CD14-positive monocyte (primary cell): ENCODE measurements at regions not wholly inside any gene's neighbourhood (a gene's known extent, or its start where the extent isn't known, plus 50 kb on each side); places are given as distances from the start of the nearest gene placed in this dataset.

Experiments
- DNase-seq, 3 donors: peaks; one replicate each; pipeline ENCODE4 v3.0.0-alpha.2; 2011 to 2022
- H2AFZ ChIP-seq: 2 replicates; pipeline ENCODE4 v1.6.0; 2012; ENCODE audit warnings: mild to moderate bottlenecking, low read depth, low read length, inconsistent platforms; ENCODE audit not compliant: insufficient read depth, poor library complexity, severe bottlenecking
- H3K27ac ChIP-seq, 2 donors: 1 replicate in 1 of 2; 2 replicates in 1 of 2; pipeline ENCODE4 v1.5.1; 2012 to 2013; ENCODE audit warnings: low read length in 2 of 2, control low read depth in 1 of 2, inconsistent platforms in 1 of 2, low read depth in 1 of 2, mild to moderate bottlenecking in 1 of 2
- H3K27me3 ChIP-seq, 2 donors: one replicate each; pipeline versions ENCODE4 v1.6.0 to v1.6.1; 2011 to 2013; ENCODE audit warnings: low read length in 2 of 2; ENCODE audit not compliant: control insufficient read depth in 2 of 2, insufficient read depth in 2 of 2
- H3K36me3 ChIP-seq, 2 donors: replicated peaks in 1 of 2; 1 replicate in 1 of 2; 2 replicates in 1 of 2; pipeline versions ENCODE4 v1.5.1 to v1.6.1; 2012 to 2013; ENCODE audit warnings: low read length in 2 of 2, control low read depth in 1 of 2, inconsistent platforms in 1 of 2, mild to moderate bottlenecking in 1 of 2; ENCODE audit not compliant: insufficient read depth in 2 of 2, control insufficient read depth in 1 of 2
- H3K4me1 ChIP-seq, 2 donors: 1 replicate in 1 of 2; 2 replicates in 1 of 2; pipeline versions ENCODE4 v1.5.1 to v1.6.1; 2012 to 2013; ENCODE audit warnings: low read length in 2 of 2, control low read depth in 1 of 2, inconsistent platforms in 1 of 2, mild to moderate bottlenecking in 1 of 2, moderate library complexity in 1 of 2; ENCODE audit not compliant: insufficient read depth in 2 of 2, control insufficient read depth in 1 of 2
- H3K4me2 ChIP-seq: replicated peaks from 2 replicates; pipeline ENCODE3; 2012; ENCODE audit warnings: low read length, moderate library complexity, mild to moderate bottlenecking; ENCODE audit not compliant: poor library complexity, severe bottlenecking; ENCODE audit errors: extremely low read depth
- H3K4me3 ChIP-seq, 3 experiments: fragments of 200-600 bp in 1 of 3; sonication (generic) in 1 of 3; replicated peaks in 1 of 3; 1 replicate in 2 of 3; 2 replicates in 1 of 3; pipeline ENCODE4 v1.5.1; 2011 to 2013; ENCODE audit warnings: low read length in 3 of 3, mild to moderate bottlenecking in 3 of 3, control low read depth in 2 of 3, low read depth in 2 of 3, inconsistent platforms in 1 of 3, moderate library complexity in 1 of 3
- H3K79me2 ChIP-seq: 2 replicates; pipeline ENCODE4 v1.6.0; 2012; ENCODE audit warnings: mild to moderate bottlenecking, control low read depth, inconsistent platforms, low read length, moderate library complexity; ENCODE audit not compliant: insufficient read depth
- H3K9ac ChIP-seq: 2 replicates; pipeline ENCODE4 v1.6.0; 2017; ENCODE audit warnings: low read length, mild to moderate bottlenecking; ENCODE audit not compliant: insufficient read depth, poor library complexity, severe bottlenecking
- H3K9me3 ChIP-seq, 2 donors: replicated peaks in 1 of 2; 1 replicate in 1 of 2; 2 replicates in 1 of 2; pipeline versions ENCODE4 v1.5.1 to v1.6.1; 2012 to 2013; ENCODE audit warnings: low read length in 2 of 2, control low read depth in 1 of 2; ENCODE audit not compliant: control insufficient read depth in 1 of 2, insufficient read depth in 1 of 2
- H4K20me1 ChIP-seq: 2 replicates; pipeline ENCODE4 v1.6.0; 2012; ENCODE audit warnings: mild to moderate bottlenecking, low read length, control low read depth, moderate library complexity; ENCODE audit not compliant: insufficient read depth
- H3K27ac Mint-ChIP-seq, 7 donors: one replicate each; pipeline ENCODE4 v1.8.0; 2020; ENCODE audit warnings: mild to moderate bottlenecking in 7 of 7, mixed read lengths in 7 of 7, moderate library complexity in 6 of 7, inconsistent platforms in 2 of 7
- H3K27me3 Mint-ChIP-seq, 3 donors: one replicate each; pipeline ENCODE4 v1.8.0; 2021 to 2022; ENCODE audit warnings: low read depth in 3 of 3, mild to moderate bottlenecking in 3 of 3, mixed read lengths in 3 of 3, moderate library complexity in 3 of 3, inconsistent platforms in 1 of 3
- H3K36me3 Mint-ChIP-seq, 2 donors: one replicate each; pipeline ENCODE4 v1.8.0; 2020; ENCODE audit warnings: mixed read lengths in 2 of 2, inconsistent platforms in 1 of 2, mild to moderate bottlenecking in 1 of 2
- H3K4me1 Mint-ChIP-seq: one replicate; pipeline ENCODE4 v1.8.0; 2020; ENCODE audit warnings: mild to moderate bottlenecking, mixed read lengths
- H3K4me3 Mint-ChIP-seq, 2 donors: one replicate each; pipeline ENCODE4 v1.8.0; 2020; ENCODE audit warnings: mild to moderate bottlenecking in 2 of 2, mixed read lengths in 2 of 2, moderate library complexity in 1 of 2
- H3K9me3 Mint-ChIP-seq, 7 donors: one replicate each; pipeline ENCODE4 v1.8.0; 2020 to 2022; ENCODE audit warnings: mixed read lengths in 7 of 7, mild to moderate bottlenecking in 6 of 7, moderate library complexity in 6 of 7, inconsistent platforms in 2 of 7
- CTCF ChIP-seq: fragments of 200-600 bp; IDR thresholded peaks from one replicate; pipeline ENCODE4 v1.8.0; 2022; ENCODE audit warnings: antibody characterized with exemption, mild to moderate bottlenecking
- WGBS: methylation state at CpG from one replicate; pipeline ENCODE4 v1.1.5; 2013; ENCODE audit warnings: missing lambda C conversion rate; ENCODE audit not compliant: insufficient coverage; 5-methylcytosine and 5-hydroxymethylcytosine counted together
- intact Hi-C, 2 donors: fragments of 100-400 bp; cut with micrococcal nuclease; formaldehyde crosslinking; loops; one replicate each; pipeline versions ENCODE4 v1.15.0 to v1.15.1; 2023

- H4K20me1 ChIP-seq: no peaks in the 10 kb centered on the region
- no peaks in the 10 kb centered on the region for H3K9me3 ChIP-seq
- H3K4me3 ChIP-seq: no peak overlapping the region
- H3K4me1 ChIP-seq: no peaks in the 10 kb centered on the region
- intact Hi-C loops: no loop called here
- Mint-ChIP-seq H3K36me3 (no peaks in the 10 kb centered on the region), H3K27ac (no peak overlapping the region), H3K4me1 (no peaks in the 10 kb centered on the region), H3K27me3 (peaks cover 6 to 15% (median 10%) of the 10 kb centered on the region in 3 donors), H3K4me3 (no peak overlapping the region), H3K9me3 (peaks cover 0 to 4% (median 3%) of the 10 kb centered on the region in 7 donors)
- no peak overlapping the region for H3K4me2 ChIP-seq
- H3K36me3 ChIP-seq: no peaks in the 10 kb centered on the region
- no peak for DNase-seq
- H3K27ac ChIP-seq: no peak overlapping the region
- no peak for TF ChIP-seq CTCF
- peaks cover 0 to 3% of the 10 kb centered on the region in 2 donors for H3K27me3 ChIP-seq
- WGBS: 85% methylated on average over 3 of the region's 3 CpGs
- H3K79me2 ChIP-seq: no peaks in the 10 kb centered on the region
- H2AFZ ChIP-seq: no peak overlapping the region
- H3K9ac ChIP-seq: no peak overlapping the region
These were observed 203.9 kb downstream of the MINAR1 start for GRCh38 chr15:79635897-79636561.

- intact Hi-C loops: no loop called here
These were observed 208.1 kb downstream of the MINAR1 start for GRCh38 chr15:79640206-79640605.

More at GRCh38 chr15:79640206-79640605, 208.1 kb downstream of the MINAR1 start:
- H3K27ac Mint-ChIP-seq: no peak overlapping the region
- Histone ChIP-seq H3K27ac (no peak overlapping the region), H3K27me3 (no peaks in the 10 kb centered on the region), H4K20me1 (no peaks in the 10 kb centered on the region), H3K4me2 (no peak overlapping the region), H2AFZ (no peak overlapping the region), H3K4me3 (no peak overlapping the region), H3K9me3 (no peaks in the 10 kb centered on the region), H3K4me1 (no peaks in the 10 kb centered on the region), H3K36me3 (no peaks in the 10 kb centered on the region), H3K9ac (no peak overlapping the region), H3K79me2 (no peaks in the 10 kb centered on the region)
- no peaks in the 10 kb centered on the region for H3K4me1 Mint-ChIP-seq
- no peak for TF ChIP-seq CTCF
- H3K27me3 Mint-ChIP-seq: peaks cover 7 to 10% (median 10%) of the 10 kb centered on the region in 3 donors
- no peaks in the 10 kb centered on the region for H3K36me3 Mint-ChIP-seq
- peaks cover 1 to 12% (median 4%) of the 10 kb centered on the region in 7 donors for H3K9me3 Mint-ChIP-seq
- H3K4me3 Mint-ChIP-seq: no peak overlapping the region
- WGBS: 89% methylated on average over 3 of the region's 3 CpGs
- no peak for DNase-seq
